ENCODE measurements at regions not wholly inside any gene's neighbourhood (a gene's known extent, or its start where the extent isn't known, plus 50 kb on each side); places are given as distances from the start of the nearest gene placed in this dataset.
"Not testable (repeated sequence)": the region's sequence is repeated elsewhere in the genome, so short reads cannot be mapped to it uniquely, and the experiment has no call there.

GRCh38 chr5:99562937-99563627 is 634.3 kb upstream of the CHD1 start:
- not testable (repeated sequence) for DNase-seq

- no peak for DNase-seq
Measured at GRCh38 chr5:99553211-99553810, 624.5 kb upstream of the CHD1 start.

GRCh38 chr5:99544356-99544755 is 615.5 kb upstream of the CHD1 start:
- DNase-seq: no peak

- DNase-seq: no peak
Measured at GRCh38 chr5:99543841-99544240, 615.0 kb upstream of the CHD1 start.

GRCh38 chr5:99534241-99534640 is 605.4 kb upstream of the CHD1 start:
- DNase-seq: not testable (repeated sequence)

- DNase-seq: not testable (repeated sequence)
Measured at GRCh38 chr5:99521666-99522065, 592.9 kb upstream of the CHD1 start.

- not testable (repeated sequence) for DNase-seq
Measured at GRCh38 chr5:99515864-99516490, 587.2 kb upstream of the CHD1 start.

- not testable (repeated sequence) for DNase-seq
Measured at GRCh38 chr5:99510237-99510866, 581.5 kb upstream of the CHD1 start.

GRCh38 chr5:99509064-99509463 is 580.3 kb upstream of the CHD1 start:
- not testable (repeated sequence) for DNase-seq

GRCh38 chr5:99495456-99495855 is 566.6 kb upstream of the CHD1 start:
- DNase-seq: not testable (repeated sequence)

- not testable (repeated sequence) for DNase-seq
Measured at GRCh38 chr5:99478450-99478849, 549.6 kb upstream of the CHD1 start.

GRCh38 chr5:99473328-99473727 is 544.5 kb upstream of the CHD1 start:
- not testable (repeated sequence) for DNase-seq

GRCh38 chr5:99471726-99472125 is 542.9 kb upstream of the CHD1 start:
- not testable (repeated sequence) for DNase-seq

GRCh38 chr5:99471178-99471577 is 542.4 kb upstream of the CHD1 start:
- not testable (repeated sequence) for DNase-seq

- not testable (repeated sequence) for DNase-seq
Measured at GRCh38 chr5:99470636-99471035, 541.8 kb upstream of the CHD1 start.

- DNase-seq: no peak
Measured at GRCh38 chr5:99460701-99461100, 531.9 kb upstream of the CHD1 start.

- DNase-seq: no peak
Measured at GRCh38 chr5:99453196-99453595, 524.4 kb upstream of the CHD1 start.

GRCh38 chr5:99449786-99450185 is 521.0 kb upstream of the CHD1 start:
- DNase-seq: no peak

GRCh38 chr5:99445805-99446204 is 517.0 kb upstream of the CHD1 start:
- DNase-seq: no peak

- DNase-seq: no peak
Measured at GRCh38 chr5:99441235-99441634, 512.4 kb upstream of the CHD1 start.

- DNase-seq: no peak
Measured at GRCh38 chr5:99438619-99439018, 509.8 kb upstream of the CHD1 start.

- no peak for DNase-seq
Measured at GRCh38 chr5:99437986-99438385, 509.2 kb upstream of the CHD1 start.

GRCh38 chr5:99423396-99423795 is 494.6 kb upstream of the CHD1 start:
- not testable (repeated sequence) for DNase-seq

- DNase-seq: not testable (repeated sequence)
Measured at GRCh38 chr5:99418640-99419039, 489.8 kb upstream of the CHD1 start.
